Lung (tissue), 11 donors: ENCODE measurements at regions not wholly inside any gene's neighbourhood (a gene's known extent, or its start where the extent isn't known, plus 50 kb on each side); places are given as distances from the start of the nearest gene placed in this dataset.

Experiments used
- ATAC-seq: fragments of 200-7000 bp; cut with Tn5 transposase; one replicate; pipeline ENCODE4 v1.9.1; 2020; ENCODE audit warnings: moderate number of reproducible peaks; ENCODE audit not compliant: insufficient read depth, low FRiP score
- DNase-seq, 3 donors: peaks; one replicate each; pipeline ENCODE4 v3.0.0-alpha.2; 2013 to 2017
- H3K27ac ChIP-seq, 2 donors: one replicate each; pipeline ENCODE4 v1.5.1; 2013; ENCODE audit warnings: mild to moderate bottlenecking in 2 of 2, moderate library complexity in 2 of 2, control low read depth in 1 of 2, inconsistent platforms in 1 of 2, low read depth in 1 of 2, low read length in 1 of 2
- H3K27me3 ChIP-seq, 3 donors: one replicate each; pipeline ENCODE4 v1.5.1; 2013; ENCODE audit warnings: low read length in 2 of 3; ENCODE audit not compliant: control insufficient read depth in 3 of 3, insufficient read depth in 3 of 3
- H3K36me3 ChIP-seq, 4 donors: one replicate each; pipeline ENCODE4 v1.5.1; 2013; ENCODE audit warnings: low read length in 4 of 4, mild to moderate bottlenecking in 1 of 4, moderate library complexity in 1 of 4; ENCODE audit not compliant: control insufficient read depth in 4 of 4, insufficient read depth in 4 of 4
- H3K4me1 ChIP-seq, 5 donors: one replicate each; pipeline ENCODE4 v1.5.1; 2013; ENCODE audit warnings: low read length in 5 of 5, mild to moderate bottlenecking in 2 of 5, moderate library complexity in 1 of 5; ENCODE audit not compliant: control insufficient read depth in 5 of 5, insufficient read depth in 5 of 5
- H3K4me3 ChIP-seq: one replicate; pipeline ENCODE4 v1.5.1; 2013; ENCODE audit warnings: mild to moderate bottlenecking, control low read depth, moderate library complexity
- H3K9ac ChIP-seq, 2 donors: one replicate each; pipeline ENCODE4 v1.5.1; 2013; ENCODE audit warnings: low read length in 2 of 2, control low read depth in 1 of 2; ENCODE audit not compliant: insufficient read depth in 1 of 2
- H3K9me3 ChIP-seq, 4 donors: one replicate each; pipeline ENCODE4 v1.5.1; 2013; ENCODE audit warnings: low read length in 3 of 4, mild to moderate bottlenecking in 1 of 4, moderate library complexity in 1 of 4; ENCODE audit not compliant: control insufficient read depth in 4 of 4, insufficient read depth in 3 of 4
- CTCF ChIP-seq: IDR thresholded peaks from 2 replicates; pipeline ENCODE4 v1.5.1; 2012; ENCODE audit warnings: mild to moderate bottlenecking; ENCODE audit errors: control extremely low read depth, extremely low read depth
- WGBS, 2 donors: extraction: QIAGEN DNeasy Blood & Tissue Kit; methylation state at CpG; one replicate each; pipeline ENCODE4 v1.1.7; 2013; 5-methylcytosine and 5-hydroxymethylcytosine counted together
- donor health status: control.
- donor health status: control.
- donor health status: Bipolar disorder and iron deficiency.
- donor health status: healthy.
- donor health status: DM: yes; HTN: yes; CAD: no.

DNA sequence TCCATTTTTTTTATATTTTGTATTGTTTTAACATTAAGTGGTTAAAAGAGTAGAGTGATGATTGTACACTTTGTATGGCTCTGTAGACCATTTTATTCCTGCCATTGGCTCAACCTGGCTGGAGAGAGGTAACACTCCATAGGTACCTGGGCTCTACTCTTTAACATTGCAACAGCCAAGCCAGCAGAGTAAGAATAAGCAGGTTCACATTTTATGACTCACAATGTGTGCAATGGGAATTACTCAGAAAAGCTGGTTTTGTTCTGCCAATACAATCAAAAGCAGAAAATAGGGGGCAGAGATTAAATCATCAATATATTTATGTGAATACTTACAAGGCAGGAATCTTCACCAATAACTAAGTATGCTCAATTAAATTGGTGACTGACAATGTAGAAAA is 1324.0 kb downstream of the AMY1C start:
- Histone ChIP-seq H3K9ac (no peak overlapping the region), H3K27ac (no peak overlapping the region), H3K36me3 (no peaks in the 10 kb centered on the region), H3K27me3 (no peaks in the 10 kb centered on the region), H3K4me3 (no peak overlapping the region), H3K9me3 (peaks cover 0 to 5% (median 0%) of the 10 kb centered on the region in 4 donors), H3K4me1 (peaks cover 0 to 2% (median 0%) of the 10 kb centered on the region in 5 donors)
- DNase-seq (no peak), ATAC-seq (no peak)
- no peak for TF ChIP-seq CTCF

- Histone ChIP-seq H3K4me3 (no peak overlapping the region), H3K9me3 (no peaks in the 10 kb centered on the region), H3K4me1 (no peaks in the 10 kb centered on the region), H3K9ac (no peak overlapping the region), H3K27me3 (no peaks in the 10 kb centered on the region), H3K27ac (no peak overlapping the region), H3K36me3 (no peaks in the 10 kb centered on the region)
- ATAC-seq (no peak), DNase-seq (no peak)
- 85 to 86% methylated on average over 4 of the region's 4 CpGs for WGBS, 2 donors
- no peak for TF ChIP-seq CTCF
These were observed 1333.9 kb downstream of the AMY1C start for GRCh38 chr1:105083611-105084010.

DNA sequence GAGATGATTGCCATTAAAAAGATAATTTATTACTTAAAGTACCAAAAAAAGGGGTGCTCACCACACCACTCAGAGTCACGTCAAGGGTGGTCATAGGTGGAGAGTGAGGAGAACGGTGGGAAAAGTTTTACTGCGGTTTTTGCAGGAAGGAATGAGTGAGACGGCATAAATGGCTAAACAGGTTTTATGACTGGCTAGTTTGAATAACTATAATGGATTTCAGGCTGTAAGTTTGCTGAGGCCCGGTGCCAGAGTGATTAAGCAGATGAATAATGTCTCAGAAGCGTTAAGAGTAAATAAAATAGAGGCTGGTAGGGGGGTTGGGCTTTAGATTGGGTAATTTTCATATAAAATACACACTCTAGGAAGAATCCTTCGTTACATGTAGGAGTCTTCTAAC is 1337.8 kb downstream of the AMY1C start:
- WGBS, 2 donors: 72 to 79% methylated on average over 7 of the region's 7 CpGs

More for the DNA sequence above, 1337.8 kb downstream of the AMY1C start:
- no peaks in the 10 kb centered on the region for H3K9me3 ChIP-seq
- H3K27ac ChIP-seq: no peak overlapping the region
- H3K9ac ChIP-seq: no peak overlapping the region
- DNase-seq (no peak), ATAC-seq (no peak)
- no peaks in the 10 kb centered on the region for H3K4me1 ChIP-seq
- TF ChIP-seq CTCF: no peak
- no peaks in the 10 kb centered on the region for H3K36me3 ChIP-seq
- H3K4me3 ChIP-seq: no peak overlapping the region
- no peaks in the 10 kb centered on the region for H3K27me3 ChIP-seq
